Renal pelvis (tissue), 1 donor: ENCODE measurements at regions not wholly inside any gene's neighbourhood (a gene's known extent, or its start where the extent isn't known, plus 50 kb on each side); places are given as distances from the start of the nearest gene placed in this dataset.

ENCODE experiments used
- DNase-seq: peaks from one replicate; pipeline ENCODE4 v3.0.0-alpha.2; 2013

DNA sequence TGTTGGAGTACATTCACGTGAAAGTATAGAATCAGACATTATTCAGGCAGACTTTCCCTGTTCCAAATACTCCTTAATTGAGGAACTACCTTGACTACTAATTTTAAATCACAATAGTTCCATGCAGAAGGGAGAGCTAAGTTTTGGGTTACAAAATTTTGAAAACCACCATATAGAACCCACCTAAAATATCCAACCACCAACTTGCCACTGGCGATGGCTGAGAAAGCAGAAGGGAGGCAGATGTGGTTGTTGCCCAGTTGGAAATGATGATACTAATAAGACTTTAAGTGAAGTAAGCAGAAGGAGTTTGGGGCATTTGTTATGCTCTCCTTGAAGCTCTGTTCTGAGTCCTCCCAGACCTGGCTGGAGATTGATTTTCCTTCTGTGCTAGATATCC, 190.7 kb downstream of the HLX start:
- no peak for DNase-seq

DNA sequence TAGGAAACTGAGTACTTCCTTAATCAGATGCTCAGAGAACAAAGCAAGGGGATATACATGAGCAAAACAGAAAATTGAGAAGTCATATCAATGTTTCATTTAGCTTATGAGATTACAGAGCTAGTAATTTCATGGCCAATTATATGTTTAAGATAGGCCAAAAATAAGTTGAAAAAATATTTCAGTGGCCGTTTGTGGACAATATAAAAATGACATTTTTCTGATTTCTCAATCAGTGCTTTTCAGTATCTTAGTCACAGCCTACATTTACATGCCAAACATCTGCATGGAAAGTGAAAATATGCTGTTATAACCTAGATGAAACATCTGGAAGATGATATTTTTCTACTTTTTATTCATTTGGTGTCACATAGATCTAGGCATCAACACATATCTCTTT, 192.5 kb downstream of the HLX start:
- DNase-seq = no peak

DNA sequence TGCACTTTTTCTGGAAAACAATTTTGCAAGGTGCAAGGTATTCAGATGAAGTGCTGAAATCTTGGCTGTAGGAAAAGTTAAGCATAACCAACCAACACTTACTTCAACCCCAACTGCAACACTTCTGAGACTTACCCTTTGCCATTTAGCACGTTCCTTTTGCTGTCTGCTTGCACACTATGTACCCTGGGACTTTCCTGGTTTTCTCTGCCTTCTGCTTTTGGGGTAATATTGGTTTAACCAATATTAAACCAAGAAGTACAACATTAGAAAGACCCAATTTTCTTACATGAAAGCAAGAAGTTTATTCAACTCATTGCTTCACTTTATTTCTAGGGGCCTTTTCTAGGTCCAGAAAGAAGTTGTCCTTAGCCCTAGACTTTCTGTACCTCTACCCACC, 193.0 kb downstream of the HLX start:
- no peak for DNase-seq

DNA sequence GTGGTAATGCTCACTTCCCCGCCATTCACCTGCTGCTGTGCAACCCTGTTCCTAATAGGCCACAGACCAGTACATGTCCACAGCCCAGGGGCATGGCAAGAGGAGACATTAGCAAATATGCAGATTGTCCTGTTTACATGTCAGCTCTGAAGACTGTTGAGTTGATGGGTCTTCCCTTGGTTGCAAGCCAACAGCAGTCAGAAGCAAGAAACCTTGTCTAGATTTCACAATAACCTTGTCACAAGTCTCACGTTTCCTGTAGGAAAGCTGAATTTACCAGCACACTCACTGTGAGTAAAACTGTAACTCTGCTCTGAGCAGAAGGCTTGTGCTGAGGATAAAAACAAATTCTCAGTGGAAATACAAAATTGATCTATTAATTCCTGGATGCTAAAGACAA, 195.1 kb downstream of the HLX start:
- DNase-seq = no peak

DNA sequence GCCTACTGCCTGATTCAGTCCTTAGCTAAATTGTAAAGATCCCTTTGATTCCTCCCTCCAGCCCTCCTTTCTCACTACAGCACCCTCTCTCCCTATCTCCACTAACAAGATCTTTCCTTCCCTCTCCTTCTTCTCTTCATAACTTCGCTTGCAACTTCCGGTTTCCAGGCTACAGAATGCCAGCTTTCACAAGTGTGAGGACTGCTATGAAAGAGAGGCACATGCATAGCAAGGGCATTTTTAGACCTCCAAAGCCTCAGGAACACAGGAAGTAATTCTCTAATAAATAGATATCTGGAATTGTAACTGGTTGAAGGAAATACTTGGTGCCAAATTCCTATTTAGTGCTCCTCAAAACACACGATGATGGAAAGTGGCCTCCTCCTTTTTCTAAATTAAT, 196.7 kb downstream of the HLX start:
- DNase-seq = no peak

DNA sequence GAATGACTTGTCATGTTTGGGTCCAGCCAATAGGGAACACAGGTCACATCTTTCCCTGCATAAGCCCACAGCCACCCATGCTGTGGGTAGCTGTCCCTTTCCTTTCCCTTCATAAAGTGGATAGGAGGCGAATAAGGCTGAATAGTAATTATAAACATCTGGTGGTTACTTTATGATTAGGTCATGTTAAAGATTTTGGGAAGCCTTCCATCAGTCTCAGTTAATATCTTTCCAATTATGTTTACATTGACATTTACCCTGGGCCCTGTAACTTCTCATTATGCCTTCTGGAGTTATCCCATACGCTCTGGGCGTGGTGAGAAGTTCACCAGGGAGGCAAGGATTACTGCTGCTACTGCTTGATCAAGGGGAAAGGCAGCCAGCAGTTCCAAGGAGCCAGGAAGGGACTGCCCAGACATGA, 197.2 kb downstream of the HLX start:
- DNase-seq = no peak

DNA sequence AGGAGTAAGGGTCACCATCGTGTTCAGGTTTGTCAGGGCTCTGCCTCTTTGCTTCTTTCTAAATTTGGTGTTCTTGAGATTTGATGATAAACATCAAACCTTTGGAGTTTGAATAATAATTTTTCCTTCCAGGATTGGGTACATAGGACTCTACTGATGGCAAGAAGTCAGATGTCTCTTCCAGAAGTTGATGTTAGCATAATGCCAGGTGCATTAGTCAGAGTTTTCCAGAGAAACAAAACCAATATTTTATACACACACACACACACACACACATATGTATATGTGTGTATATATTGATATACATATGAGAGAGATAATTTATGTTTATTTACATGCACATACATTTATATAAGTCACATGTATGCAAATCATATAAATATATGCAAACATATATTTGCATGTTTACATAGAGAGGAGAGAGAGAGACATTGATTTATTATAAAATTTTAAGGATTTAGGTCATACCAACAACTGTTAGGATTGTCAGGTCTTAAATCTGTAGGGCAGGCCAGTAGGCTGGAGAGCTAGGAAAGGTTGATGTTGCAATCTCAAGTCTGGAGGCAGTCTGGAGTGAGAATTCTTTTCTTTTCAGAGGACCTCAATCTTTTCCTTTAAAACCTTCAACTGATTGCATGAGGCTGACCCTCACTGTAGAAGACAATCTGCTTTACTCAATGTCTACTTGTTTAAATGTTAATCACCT, 199.2 kb downstream of the HLX start:
- no peak for DNase-seq

DNA sequence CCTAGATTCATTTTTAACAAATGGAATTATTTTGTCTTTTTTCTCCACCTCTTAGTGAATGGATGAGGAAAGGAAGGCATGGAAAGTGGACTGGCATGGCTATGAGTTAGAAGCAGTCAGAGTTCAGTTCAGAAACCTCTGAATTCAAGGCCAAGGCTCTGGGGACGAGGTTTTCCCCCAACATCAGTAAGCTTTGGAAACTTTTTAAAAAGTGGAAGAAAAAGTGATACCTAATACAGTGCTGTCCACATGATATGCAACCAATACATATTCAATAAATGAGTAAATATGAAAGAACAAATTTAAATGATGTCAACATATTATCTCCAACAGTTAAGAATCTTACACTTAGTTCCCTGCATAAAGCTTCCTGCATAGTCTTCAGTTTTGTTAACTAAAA, 204.7 kb downstream of the HLX start:
- DNase-seq = no peak

DNA sequence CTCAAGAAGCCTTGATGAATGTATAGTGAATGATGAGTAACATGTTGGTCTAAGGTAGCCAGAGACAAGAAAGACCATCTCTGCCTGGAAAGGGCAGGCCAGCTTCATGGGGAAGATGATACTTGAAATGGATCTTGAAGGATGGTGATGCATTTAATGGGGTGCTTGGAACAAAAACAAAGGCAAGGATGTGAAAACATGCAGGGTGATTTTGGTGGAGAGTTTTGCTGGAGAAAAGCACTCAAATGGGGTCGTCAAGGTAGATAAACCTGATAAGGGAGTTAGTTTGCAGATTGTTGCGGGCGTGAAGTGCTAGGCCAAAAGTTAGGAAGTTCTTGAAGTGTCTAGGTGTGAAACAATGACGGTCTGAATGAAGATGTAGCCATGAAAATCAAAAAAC, 205.4 kb downstream of the HLX start:
- peak; percentile 35 for DNase-seq

DNA sequence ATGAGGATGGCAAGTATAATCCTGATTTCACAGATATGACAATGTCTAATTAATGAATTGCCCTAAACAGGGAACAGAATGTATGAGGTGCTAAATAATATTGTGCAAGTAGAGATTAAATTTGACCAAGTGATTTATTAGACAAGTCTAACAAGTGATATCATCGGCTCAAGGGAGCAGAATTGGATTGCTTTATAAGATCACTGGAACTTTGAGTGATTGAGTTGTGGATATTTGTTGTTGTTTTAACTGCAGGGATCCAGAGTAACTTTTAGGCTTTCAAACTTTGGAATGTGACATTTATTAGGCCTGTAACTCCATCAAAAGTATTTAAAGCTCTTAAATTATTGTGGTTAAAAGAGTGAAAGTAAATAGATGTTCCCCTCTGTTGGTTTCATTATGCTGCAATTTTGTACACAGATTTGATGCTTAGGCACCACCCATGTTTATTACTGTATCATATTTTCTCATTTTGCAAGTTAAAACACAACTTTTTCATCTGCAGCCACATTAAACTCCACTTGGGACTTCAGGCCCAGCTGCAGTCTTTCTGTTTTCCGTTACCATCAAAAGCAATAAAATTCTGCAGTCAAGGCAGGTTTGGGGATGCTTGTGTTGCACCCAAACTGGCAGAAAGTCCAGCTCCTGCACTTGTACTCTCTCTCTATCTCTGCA, 206.6 kb downstream of the HLX start:
- no peak for DNase-seq

DNA sequence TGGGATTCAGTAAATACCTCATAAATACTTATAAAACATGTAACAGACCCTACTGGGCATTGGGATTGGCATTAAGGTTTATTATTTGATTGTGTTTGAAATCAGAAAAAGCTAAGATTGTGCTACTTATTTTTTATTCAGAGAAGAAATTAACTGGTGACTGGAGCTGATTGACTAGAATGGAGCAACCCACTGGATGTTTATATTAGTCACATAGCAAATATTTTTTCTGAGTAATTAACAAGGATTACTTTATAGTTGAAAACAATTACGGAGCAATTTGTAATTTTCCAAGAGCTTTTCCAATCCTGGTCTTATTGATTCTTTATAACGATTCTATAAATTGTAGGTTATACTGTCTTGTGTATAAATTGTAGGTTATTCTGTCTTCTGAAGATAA, 208.7 kb downstream of the HLX start:
- no peak for DNase-seq

DNA sequence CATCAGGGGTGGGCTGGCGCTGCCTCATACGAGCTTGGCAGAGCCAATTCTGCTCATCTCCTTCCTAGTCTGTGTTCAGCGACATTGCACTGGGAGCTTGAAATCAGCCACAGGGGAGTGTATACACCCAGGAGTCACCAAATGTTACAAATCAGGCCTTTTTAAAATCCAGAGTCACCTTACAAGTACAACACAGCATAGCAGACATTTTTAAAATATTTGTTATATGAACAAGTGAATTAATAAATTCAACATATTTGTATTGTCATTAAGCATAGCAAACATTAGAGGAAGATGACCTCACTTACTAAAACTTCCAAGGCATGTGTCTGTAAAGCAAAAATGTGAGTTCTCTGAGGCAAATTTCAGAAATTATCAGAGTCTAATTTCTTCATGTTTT, 210.0 kb downstream of the HLX start:
- DNase-seq = no peak

DNA sequence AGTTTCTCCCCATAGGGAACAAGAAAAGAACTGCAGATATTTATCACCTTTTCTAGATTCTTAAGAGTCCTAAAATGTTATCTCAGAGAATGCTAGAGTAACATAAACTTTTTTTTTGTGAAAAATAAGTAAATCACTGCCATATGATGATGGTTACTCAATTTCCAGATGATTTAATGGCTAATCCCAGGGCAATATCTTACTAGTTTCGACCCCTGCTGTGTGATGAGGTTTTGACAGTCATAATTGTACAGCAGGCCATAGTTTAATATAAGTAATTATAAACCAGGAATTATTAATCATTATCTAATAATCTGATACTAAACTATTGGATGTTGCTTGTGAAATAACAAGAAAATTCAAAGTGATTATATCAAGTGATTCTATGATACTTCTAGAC, 210.6 kb downstream of the HLX start:
- DNase-seq = no peak

DNA sequence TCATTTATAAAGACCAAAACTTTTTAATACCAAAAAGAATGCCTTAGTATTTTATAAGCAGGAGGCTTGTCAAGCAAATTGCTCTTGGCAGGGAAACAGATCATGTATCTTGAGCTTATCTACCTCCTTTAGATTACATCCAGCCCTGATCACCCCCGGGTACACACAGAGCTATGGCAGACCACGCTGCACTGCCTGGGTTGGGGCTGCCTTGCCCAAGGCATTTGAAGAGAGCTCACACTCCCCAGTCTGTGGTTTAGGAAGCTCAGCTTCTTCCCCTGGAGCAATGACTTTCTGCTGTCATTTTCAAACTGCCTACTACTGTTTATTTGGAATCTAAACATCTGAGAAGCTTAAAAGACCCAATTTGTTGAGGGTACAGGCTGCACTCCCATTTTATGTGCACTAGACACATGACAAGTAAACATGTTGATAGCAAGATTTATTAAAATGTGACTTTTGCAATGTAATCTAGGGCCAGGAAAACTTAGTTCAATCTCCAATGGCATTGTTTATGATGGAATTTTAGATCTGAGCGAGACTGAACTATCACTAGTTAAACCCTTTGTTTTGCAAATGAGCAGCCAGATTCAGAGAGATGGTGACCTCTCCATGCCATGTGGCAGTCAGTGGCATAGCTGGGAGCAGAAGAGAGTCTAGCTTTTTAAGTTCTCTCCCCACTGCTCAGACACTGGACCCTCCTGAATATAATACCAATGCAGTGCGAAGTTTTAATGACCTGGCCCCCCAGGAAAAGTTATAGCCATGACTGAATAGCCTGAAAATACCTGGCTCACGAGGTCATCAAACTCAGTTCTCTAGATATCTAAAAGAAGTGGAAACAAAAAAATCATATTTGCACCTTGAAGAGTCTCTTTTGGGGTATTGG, 214.9 kb downstream of the HLX start:
- DNase-seq = no peak

DNA sequence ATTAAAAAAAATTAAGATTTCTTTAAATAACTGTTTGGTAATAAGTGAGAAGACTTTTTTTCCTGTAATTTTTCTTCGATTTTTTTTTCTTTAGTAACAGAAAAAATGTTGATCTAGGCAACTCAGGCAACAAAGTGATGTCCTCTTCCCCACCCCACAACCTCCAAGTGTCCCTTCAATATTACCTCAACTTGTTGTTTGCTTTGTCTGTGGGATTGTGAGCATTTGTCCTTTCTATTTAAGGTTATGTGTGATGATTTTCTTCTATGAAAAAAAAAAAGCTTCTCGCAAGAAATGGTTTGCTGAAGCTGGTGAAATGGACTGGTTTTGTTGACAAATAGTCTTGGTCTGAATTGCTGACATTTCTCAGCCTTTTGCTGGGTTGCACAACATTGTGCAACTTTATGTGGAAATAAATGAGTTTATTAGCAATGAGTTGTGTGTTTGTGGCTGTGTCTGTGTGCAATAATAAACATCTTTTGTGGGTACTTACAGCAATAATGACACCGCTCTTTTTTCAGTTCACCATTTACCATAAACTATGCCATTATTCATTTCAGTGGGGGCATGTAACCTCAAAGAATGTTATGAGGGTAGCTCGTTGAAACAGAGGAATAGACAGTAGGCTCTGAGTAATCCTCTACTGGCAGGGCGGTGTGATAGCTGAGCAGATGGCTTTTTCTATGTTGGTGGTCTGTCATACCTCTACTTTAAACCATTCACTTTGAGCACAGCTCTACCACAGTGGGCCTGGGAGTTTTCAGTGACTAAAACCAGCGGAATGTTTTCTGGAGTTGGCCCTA, 218.4 kb downstream of the HLX start:
- no peak for DNase-seq

DNA sequence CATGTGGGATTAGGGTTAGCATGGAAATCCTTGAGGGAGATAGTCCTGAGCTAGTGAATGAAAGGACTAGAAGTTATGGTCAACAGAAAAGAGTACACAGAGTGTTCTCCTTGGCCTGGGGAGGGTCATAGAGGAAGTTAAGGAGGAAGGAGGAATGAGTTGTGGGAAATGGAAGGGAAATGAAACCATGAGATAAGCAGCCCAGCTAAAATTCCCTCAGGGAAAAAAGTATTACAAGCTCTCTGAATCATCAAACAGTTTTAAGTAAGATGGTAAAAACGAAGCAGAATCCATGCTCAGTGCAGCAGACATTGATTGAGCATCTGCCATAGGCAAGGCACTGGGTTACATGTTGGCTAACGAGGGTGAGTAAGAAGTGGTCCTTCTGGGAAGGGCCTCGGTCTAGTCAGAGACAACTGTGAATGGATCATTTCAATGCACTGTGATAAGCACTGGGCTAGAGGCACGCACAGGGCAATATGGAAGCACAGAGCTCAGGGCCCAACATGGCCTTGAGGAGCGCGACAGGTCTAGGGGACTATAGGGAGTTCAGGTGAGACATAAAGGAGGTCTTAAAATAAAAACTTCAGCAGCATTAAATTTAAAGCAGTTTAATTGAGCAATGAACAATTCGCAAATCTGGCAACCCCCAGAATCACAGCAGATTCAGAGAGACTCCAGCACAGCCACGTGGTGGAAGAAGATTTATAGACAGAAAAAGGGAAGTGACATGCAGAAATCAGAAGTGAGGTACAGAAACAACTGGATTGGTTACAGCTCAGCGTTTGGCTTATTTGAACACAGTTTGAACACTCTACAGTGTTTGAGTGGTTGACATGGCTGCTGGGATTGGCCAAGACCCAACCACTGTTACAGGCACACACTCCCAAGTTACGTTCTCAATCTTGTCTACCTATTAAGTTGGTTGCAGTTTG, 219.5 kb downstream of the HLX start:
- DNase-seq = no peak

DNA sequence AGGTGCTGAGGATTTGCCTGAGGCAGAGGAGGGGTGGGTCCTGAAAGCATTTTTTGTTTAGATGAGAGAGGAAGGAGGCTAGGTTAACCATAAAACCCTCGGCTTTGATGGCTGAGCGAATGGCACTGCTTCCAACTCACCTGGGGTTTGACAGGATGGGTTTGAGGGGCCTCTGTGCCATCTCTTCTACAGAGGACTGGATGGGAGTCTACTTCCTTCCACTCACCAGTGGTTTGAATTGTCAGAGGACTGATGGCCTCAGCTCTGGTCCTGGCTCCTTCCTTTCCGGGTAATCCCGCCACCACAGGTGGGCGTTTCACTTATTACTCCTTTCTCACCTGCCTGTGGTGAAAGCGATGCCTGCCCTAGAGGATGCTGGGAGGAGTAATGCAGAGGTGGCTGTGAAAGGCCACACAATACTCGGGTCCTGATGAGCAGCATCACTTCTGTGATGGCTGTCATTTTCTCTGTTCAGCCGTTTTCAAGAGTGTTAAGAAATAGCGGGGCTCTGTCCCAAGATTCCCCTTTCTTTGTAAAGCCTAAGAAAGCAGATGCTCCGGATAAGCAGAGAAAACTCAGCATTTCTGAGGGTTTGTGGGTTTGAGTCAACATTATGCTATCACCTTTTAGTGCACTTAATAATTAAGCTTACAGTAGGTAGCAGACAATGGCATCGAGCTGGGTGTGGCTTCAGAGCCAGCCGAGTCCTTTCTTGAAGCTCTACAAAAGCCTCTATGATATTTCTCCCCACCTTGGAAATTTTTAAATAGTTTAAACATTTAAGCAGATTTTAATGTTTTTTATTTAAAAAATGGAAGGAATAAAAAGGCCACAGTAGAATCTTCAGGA, 220.7 kb downstream of the HLX start:
- no peak for DNase-seq

DNA sequence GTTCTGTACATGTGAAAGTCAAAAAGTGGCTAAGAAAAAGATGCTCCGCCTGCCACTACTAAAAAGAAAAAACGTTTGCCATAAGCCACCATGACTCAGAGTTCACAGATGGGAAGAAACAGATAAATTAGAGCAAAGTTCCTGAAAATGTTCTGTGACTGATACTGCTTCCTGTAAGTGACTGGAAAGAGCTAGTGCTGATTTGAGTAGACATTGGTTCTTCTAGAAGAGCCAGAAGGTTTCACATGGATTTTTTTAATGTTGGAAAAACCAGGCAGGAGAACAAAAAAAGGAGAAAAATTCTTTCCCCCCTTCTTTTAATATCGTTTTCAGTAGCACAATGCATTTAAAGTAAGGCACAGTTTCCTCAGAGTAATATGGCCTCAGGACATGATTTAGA, 221.4 kb downstream of the HLX start:
- no peak for DNase-seq

DNA sequence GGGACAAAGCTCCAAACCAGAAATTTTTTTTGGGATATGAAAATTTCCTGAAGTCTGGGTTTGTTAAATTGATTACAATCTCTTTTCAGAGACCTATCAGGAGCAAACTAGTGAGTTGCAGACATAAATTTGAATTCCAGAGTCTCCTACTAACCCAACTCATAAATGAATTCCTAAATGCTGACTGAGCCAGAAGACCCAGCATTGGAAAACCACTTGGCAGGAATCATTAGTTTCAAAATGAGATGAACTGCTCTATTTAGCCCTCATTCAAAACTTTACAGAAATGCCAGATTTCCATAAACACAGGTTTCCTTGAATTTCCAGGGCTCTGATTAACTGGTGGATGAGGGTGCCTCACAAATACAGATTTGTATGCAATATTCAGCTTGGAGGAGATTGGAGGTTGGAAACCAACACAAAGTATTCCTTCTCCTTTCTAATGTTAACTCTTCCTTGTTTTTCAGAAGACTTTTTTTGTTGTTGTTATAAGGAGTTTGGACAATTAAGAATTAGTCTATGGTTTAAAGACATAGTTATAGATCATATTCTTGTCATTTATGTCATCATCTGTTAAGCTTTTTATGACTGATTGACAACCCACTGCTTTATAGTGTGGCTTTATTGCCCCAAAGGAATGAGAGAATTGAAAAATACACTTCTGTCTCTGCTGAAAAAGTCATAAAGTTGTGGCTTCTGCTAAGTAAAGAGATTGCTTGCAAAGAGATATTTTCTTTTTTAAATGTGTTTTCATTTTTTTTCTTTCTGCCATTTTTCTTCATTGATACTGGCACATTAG, 222.8 kb downstream of the HLX start:
- no peak for DNase-seq
